ENCODE measurements at regions not wholly inside any gene's neighbourhood (a gene's known extent, or its start where the extent isn't known, plus 50 kb on each side); places are given as distances from the start of the nearest gene placed in this dataset.

- no peak overlapping the region for H3K27ac ChIP-seq (ENCODE audit: low read depth, low read length)
- H3K27me3 ChIP-seq (ENCODE audit: insufficient read depth, low read length): no peaks in the 10 kb centered on the region
- H3K36me3 ChIP-seq (ENCODE audit: insufficient read depth, low read length): no peaks in the 10 kb centered on the region
- no peaks in the 10 kb centered on the region for H3K79me2 ChIP-seq (ENCODE audit: insufficient read depth, low read length)
- DNase-seq (ENCODE audit: insufficient read length, low spot score, missing footprints): no peak
- no peak for TF ChIP-seq CTCF (IDR thresholded peaks at IDR 0.05; ENCODE audit: extremely low read depth, low read depth, low read length)
- no peak overlapping the region for H2AFZ ChIP-seq (ENCODE audit: low read length)
- H3K9me3 ChIP-seq (ENCODE audit: low read depth, low read length): peaks cover 5% of the 10 kb centered on the region
- H3K4me2 ChIP-seq (ENCODE audit: insufficient read depth, low read length): no peak overlapping the region
- no peaks in the 10 kb centered on the region for H3K4me1 ChIP-seq (ENCODE audit: insufficient read depth, low read length)
- H4K20me1 ChIP-seq (ENCODE audit: insufficient read depth, low read length): no peaks in the 10 kb centered on the region
- no peak overlapping the region for H3K4me3 ChIP-seq (ENCODE audit: insufficient read depth, low read length)
Measured at GRCh38 chr1:2918441-2918840, 102.8 kb upstream of the ACTRT2 start.

GRCh38 chr1:2919841-2920240, 101.4 kb upstream of the ACTRT2 start:
- H2AFZ ChIP-seq (ENCODE audit: low read length): no peak overlapping the region
- TF ChIP-seq CTCF (IDR thresholded peaks at IDR 0.05; ENCODE audit: extremely low read depth, low read depth, low read length): no peak
- peaks cover 5% of the 10 kb centered on the region for H3K9me3 ChIP-seq (ENCODE audit: low read depth, low read length)

GRCh38 chr1:2920421-2921015, 100.7 kb upstream of the ACTRT2 start:
- H3K27me3 ChIP-seq (ENCODE audit: insufficient read depth, low read length): no peaks in the 10 kb centered on the region
- H3K36me3 ChIP-seq (ENCODE audit: insufficient read depth, low read length): no peaks in the 10 kb centered on the region

More at GRCh38 chr1:2919841-2920240, 101.4 kb upstream of the ACTRT2 start:
- no peaks in the 10 kb centered on the region for H3K79me2 ChIP-seq (ENCODE audit: insufficient read depth, low read length)
- DNase-seq (ENCODE audit: insufficient read length, low spot score, missing footprints): no peak
- no peak overlapping the region for H3K4me3 ChIP-seq (ENCODE audit: insufficient read depth, low read length)
- H3K36me3 ChIP-seq (ENCODE audit: insufficient read depth, low read length): no peaks in the 10 kb centered on the region
- H3K4me1 ChIP-seq (ENCODE audit: insufficient read depth, low read length): no peaks in the 10 kb centered on the region
- no peaks in the 10 kb centered on the region for H4K20me1 ChIP-seq (ENCODE audit: insufficient read depth, low read length)
- no peaks in the 10 kb centered on the region for H3K27me3 ChIP-seq (ENCODE audit: insufficient read depth, low read length)
- H3K4me2 ChIP-seq (ENCODE audit: insufficient read depth, low read length): no peak overlapping the region
- no peak overlapping the region for H3K27ac ChIP-seq (ENCODE audit: low read depth, low read length)

More at GRCh38 chr1:2920421-2921015, 100.7 kb upstream of the ACTRT2 start:
- Histone ChIP-seq H3K4me1 (ENCODE audit: insufficient read depth, low read length) (no peaks in the 10 kb centered on the region), H3K9me3 (ENCODE audit: low read depth, low read length) (peaks cover 5% of the 10 kb centered on the region), H4K20me1 (ENCODE audit: insufficient read depth, low read length) (no peaks in the 10 kb centered on the region), H3K27ac (ENCODE audit: low read depth, low read length) (no peak overlapping the region), H3K4me3 (ENCODE audit: insufficient read depth, low read length) (no peak overlapping the region), H2AFZ (ENCODE audit: low read length) (no peak overlapping the region), H3K4me2 (ENCODE audit: insufficient read depth, low read length) (no peak overlapping the region), H3K79me2 (ENCODE audit: insufficient read depth, low read length) (no peaks in the 10 kb centered on the region)
- TF ChIP-seq CTCF (IDR thresholded peaks at IDR 0.05; ENCODE audit: extremely low read depth, low read depth, low read length): no peak
- no peak for DNase-seq (ENCODE audit: insufficient read length, low spot score, missing footprints)
